Upper lobe of left lung (tissue), 6 donors: ENCODE measurements at regions not wholly inside any gene's neighbourhood (a gene's known extent, or its start where the extent isn't known, plus 50 kb on each side); places are given as distances from the start of the nearest gene placed in this dataset.

ENCODE experiments used
- ATAC-seq, 2 donors: fragments of 200-7000 bp; cut with Tn5 transposase; one replicate each; pipeline ENCODE4 v1.9.1; 2022; ENCODE audit warnings: mild to moderate bottlenecking in 2 of 2, moderate library complexity in 2 of 2; ENCODE audit not compliant: low FRiP score in 2 of 2
- DNase-seq, 2 donors: peaks; one replicate each; pipeline ENCODE4 v3.0.0-alpha.2; 2019 to 2020
- H3K27ac ChIP-seq, 4 donors: fragments of 200-600 bp; sonication (generic); one replicate each; pipeline ENCODE4 v1.5.1; 2016 to 2019
- H3K27me3 ChIP-seq, 4 donors: fragments of 200-600 bp; sonication (generic); one replicate each; pipeline ENCODE4 v1.5.1; 2017 to 2019
- H3K36me3 ChIP-seq, 4 donors: fragments of 200-600 bp; sonication (generic); one replicate each; pipeline ENCODE4 v1.5.1; 2016 to 2019
- H3K4me1 ChIP-seq, 4 donors: fragments of 200-600 bp; sonication (generic); one replicate each; pipeline ENCODE4 v1.5.1; 2018 to 2019
- H3K4me3 ChIP-seq, 4 donors: fragments of 200-600 bp; sonication (generic); one replicate each; pipeline ENCODE4 v1.5.1; 2017 to 2019; ENCODE audit warnings: mild to moderate bottlenecking in 2 of 4, moderate library complexity in 1 of 4
- H3K9me3 ChIP-seq, 4 donors: fragments of 200-600 bp; sonication (generic); one replicate each; pipeline ENCODE4 v1.5.1; 2018 to 2019
- EP300 ChIP-seq, 4 donors: sonication (generic); formaldehyde crosslinking; IDR thresholded peaks; one replicate each; pipeline ENCODE4 v1.5.1; 2017; ENCODE audit warnings: antibody characterized with exemption in 4 of 4, control low read depth in 2 of 4
- POLR2A ChIP-seq, 4 donors: fragments of 450-650 bp; IDR thresholded peaks; one replicate each; pipeline ENCODE4 v1.5.1; 2016 to 2017; ENCODE audit warnings: antibody characterized with exemption in 4 of 4, mild to moderate bottlenecking in 2 of 4
- POLR2AphosphoS5 ChIP-seq, 2 donors: sonication (generic); formaldehyde crosslinking; IDR thresholded peaks; one replicate each; pipeline ENCODE4 v1.5.1; 2017; ENCODE audit warnings: antibody characterized with exemption in 2 of 2
- WGBS, 2 donors: methylation state at CpG; one replicate each; pipeline ENCODE4 v1.1.5; 2017 to 2018; 5-methylcytosine and 5-hydroxymethylcytosine counted together
- TF ChIP-seq, protein P1 (sequence below), 6 experiments: fragments of 450-650 bp in 4 of 6; fragments of 200-600 bp in 2 of 6; sonication (generic) in 2 of 6; IDR thresholded peaks; one replicate each; pipeline ENCODE4 v1.5.1; 2016 to 2019; ENCODE audit warnings: antibody characterized with exemption in 6 of 6
- donor health status: DM: no; HTN: no; CAD: no; lungs with moderate emphysema.
- donor health status: DM: no; HTN: yes; CAD: no; lungs with severe emphysema.

DNA sequence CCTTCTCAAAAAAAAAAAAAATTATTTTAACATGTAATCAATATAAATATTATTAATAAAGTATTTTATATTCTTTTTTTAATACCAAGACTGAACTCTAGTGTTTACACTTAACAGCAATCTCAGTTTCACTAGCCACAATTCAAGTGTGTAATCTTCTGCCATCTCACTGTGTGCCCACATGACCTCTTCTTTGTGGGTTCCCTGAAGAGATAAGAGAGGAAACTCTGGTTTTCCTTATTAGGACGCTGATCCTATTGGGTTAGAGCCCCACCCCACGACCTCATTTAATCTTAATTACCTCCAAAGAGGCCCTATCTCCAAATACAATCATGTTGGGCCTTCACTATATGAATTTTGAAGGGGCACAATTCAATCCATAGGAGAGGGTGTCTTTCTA lies 177.6 kb downstream of the STK31 start:
- ATAC-seq, result no peak
- WGBS, 2 donors, result 24 to 47% methylated on average over 2 of the region's 2 CpGs
- H3K9me3 ChIP-seq, result no peaks in the 10 kb centered on the region
- H3K4me3 ChIP-seq, result no peak overlapping the region
- DNase-seq, result no peak
- H3K27me3 ChIP-seq, result no peaks in the 10 kb centered on the region
- H3K27ac ChIP-seq, result no peak overlapping the region
- TF ChIP-seq EP300 (IDR thresholded peaks at IDR 0.05) (no peak), POLR2AphosphoS5 (IDR thresholded peaks at IDR 0.05) (no peak), POLR2A (IDR thresholded peaks at IDR 0.05) (no peak)
- TF ChIP-seq, protein P1, sequence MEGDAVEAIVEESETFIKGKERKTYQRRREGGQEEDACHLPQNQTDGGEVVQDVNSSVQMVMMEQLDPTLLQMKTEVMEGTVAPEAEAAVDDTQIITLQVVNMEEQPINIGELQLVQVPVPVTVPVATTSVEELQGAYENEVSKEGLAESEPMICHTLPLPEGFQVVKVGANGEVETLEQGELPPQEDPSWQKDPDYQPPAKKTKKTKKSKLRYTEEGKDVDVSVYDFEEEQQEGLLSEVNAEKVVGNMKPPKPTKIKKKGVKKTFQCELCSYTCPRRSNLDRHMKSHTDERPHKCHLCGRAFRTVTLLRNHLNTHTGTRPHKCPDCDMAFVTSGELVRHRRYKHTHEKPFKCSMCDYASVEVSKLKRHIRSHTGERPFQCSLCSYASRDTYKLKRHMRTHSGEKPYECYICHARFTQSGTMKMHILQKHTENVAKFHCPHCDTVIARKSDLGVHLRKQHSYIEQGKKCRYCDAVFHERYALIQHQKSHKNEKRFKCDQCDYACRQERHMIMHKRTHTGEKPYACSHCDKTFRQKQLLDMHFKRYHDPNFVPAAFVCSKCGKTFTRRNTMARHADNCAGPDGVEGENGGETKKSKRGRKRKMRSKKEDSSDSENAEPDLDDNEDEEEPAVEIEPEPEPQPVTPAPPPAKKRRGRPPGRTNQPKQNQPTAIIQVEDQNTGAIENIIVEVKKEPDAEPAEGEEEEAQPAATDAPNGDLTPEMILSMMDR (IDR thresholded peaks at IDR 0.05), result no peak
- no peaks in the 10 kb centered on the region for H3K36me3 ChIP-seq
- H3K4me1 ChIP-seq, result no peaks in the 10 kb centered on the region

DNA sequence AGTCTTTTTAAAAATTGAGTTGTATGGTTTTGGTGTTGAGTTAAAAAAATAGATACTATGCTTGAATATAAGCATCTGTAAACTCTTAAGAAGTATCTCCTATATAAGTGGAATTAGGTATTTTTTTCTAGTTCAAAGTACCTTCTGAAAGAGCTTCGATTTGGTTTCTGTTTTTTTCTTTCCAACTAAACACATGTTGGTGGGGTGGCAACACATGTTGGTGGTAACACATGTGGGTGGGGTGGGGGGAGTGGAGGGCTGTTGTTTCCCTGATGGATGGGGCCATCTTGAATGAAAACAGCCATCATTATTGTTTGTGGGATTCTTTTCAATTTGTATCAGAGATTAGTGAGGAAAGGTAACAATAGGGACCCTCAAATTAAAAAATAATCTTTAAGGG lies 178.9 kb downstream of the STK31 start:
- WGBS, 2 donors, result 91 to 95% methylated on average over 1 of the region's 1 CpG
- H3K9me3 ChIP-seq, result no peaks in the 10 kb centered on the region
- H3K27ac ChIP-seq, result no peak overlapping the region
- ATAC-seq (no peak), DNase-seq (no peak)
- H3K4me1 ChIP-seq, result no peaks in the 10 kb centered on the region
- TF ChIP-seq, protein P1 (IDR thresholded peaks at IDR 0.05), result no peak
- TF ChIP-seq POLR2A (IDR thresholded peaks at IDR 0.05) (no peak), POLR2AphosphoS5 (IDR thresholded peaks at IDR 0.05) (no peak), EP300 (IDR thresholded peaks at IDR 0.05) (no peak)
- H3K36me3 ChIP-seq, result no peaks in the 10 kb centered on the region
- H3K4me3 ChIP-seq, result no peak overlapping the region
- H3K27me3 ChIP-seq, result no peaks in the 10 kb centered on the region

DNA sequence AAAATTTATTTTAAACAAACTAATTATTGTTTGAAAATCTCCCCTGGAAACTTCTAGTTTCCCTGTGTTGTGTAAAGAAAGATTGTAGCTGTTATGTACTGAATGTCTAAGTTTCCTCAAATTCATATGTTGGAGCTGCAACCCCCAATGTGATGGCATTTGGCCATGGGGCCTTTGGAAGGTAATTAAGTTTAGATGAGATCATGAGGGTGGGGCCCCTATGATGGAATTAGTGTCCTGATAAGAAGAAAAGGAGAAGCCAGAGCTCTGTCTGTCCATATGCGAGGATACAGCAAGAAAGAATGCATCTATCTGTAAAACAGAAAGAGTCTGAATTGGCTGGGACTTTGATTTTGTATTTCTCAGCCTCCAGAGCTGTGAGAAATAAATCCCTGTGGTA lies 179.5 kb downstream of the STK31 start:
- ATAC-seq (no peak), DNase-seq (no peak)
- WGBS, 2 donors, result 86 to 93% methylated on average over 1 of the region's 1 CpG
- H3K4me1 ChIP-seq, result no peaks in the 10 kb centered on the region
- no peak overlapping the region for H3K4me3 ChIP-seq
- H3K27me3 ChIP-seq, result no peaks in the 10 kb centered on the region
- no peak overlapping the region for H3K27ac ChIP-seq
- no peaks in the 10 kb centered on the region for H3K9me3 ChIP-seq
- no peak for TF ChIP-seq EP300 (IDR thresholded peaks at IDR 0.05)
- TF ChIP-seq POLR2AphosphoS5 (IDR thresholded peaks at IDR 0.05), result no peak
- TF ChIP-seq POLR2A (IDR thresholded peaks at IDR 0.05), result no peak
- TF ChIP-seq, protein P1 (IDR thresholded peaks at IDR 0.05), result no peak
- H3K36me3 ChIP-seq, result no peaks in the 10 kb centered on the region

DNA sequence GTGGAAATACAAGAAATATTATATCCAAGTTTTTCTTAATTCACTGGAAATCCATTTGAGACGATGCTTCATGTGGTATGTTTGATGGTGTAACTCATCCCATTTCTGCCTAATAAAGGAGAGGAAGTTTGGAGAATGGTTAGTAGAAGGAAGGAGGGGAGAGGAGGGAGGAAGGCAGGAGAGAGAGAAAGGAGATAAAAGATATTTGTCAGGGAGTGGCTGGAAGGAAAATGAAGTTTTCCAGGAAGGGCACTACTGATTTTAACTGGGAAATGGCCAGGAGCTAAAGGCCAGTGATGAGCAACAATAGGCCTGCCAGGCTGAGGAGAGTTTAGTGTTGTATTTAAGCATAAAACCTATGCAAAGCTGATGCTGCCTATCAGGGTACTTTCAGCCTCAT lies 182.0 kb downstream of the STK31 start:
- Histone ChIP-seq H3K27ac (no peak overlapping the region), H3K4me1 (no peaks in the 10 kb centered on the region), H3K36me3 (no peaks in the 10 kb centered on the region), H3K27me3 (no peaks in the 10 kb centered on the region), H3K4me3 (no peak overlapping the region), H3K9me3 (no peaks in the 10 kb centered on the region)
- ATAC-seq, result no peak
- TF ChIP-seq POLR2AphosphoS5 (IDR thresholded peaks at IDR 0.05), result no peak
- no peak for TF ChIP-seq EP300 (IDR thresholded peaks at IDR 0.05)
- no peak for TF ChIP-seq POLR2A (IDR thresholded peaks at IDR 0.05)
- TF ChIP-seq, protein P1 (IDR thresholded peaks at IDR 0.05), result no peak
- DNase-seq, result no peak
- WGBS, 2 donors, result 63 to 67% methylated on average over 1 of the region's 1 CpG

DNA sequence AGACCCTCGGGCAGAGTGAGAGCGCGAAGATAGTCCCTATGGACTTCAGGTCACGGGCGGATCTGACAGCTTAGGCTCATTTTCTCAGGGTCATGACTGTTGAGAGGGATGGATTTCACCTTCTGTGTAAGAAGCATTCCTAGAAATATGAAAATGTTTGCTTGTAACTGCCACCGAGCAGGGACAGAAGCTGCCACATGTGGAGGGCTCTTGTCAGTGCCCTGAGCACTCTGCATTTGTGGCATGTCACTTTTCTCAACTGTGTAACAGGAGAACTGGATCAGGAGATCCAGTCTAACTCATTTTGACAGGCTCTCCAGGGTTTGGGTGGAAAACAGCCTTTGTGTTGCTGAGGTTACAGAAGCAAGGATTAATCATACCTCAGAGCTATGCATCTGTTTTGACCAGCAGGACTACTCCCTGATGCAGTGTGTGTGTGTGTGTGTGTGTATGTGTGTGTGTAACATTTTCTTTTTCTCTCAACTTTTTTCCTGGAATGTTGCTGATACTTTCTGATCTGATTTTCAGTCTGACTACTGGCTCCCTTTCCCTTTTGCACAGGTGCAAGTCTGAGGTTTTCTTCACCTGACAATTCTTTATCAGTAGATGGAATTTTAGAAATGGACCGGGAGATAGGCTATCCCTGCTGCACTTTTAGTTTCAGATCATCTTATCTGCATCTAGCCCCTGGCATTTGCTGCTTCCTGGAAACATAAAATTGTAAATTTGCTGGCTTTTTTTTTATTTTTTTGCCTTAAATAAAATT lies 183.3 kb downstream of the STK31 start:
- Histone ChIP-seq H3K27ac (no peak overlapping the region), H3K4me3 (no peak overlapping the region), H3K36me3 (no peaks in the 10 kb centered on the region), H3K9me3 (no peaks in the 10 kb centered on the region), H3K27me3 (no peaks in the 10 kb centered on the region), H3K4me1 (no peaks in the 10 kb centered on the region)
- DNase-seq, result no peak
- TF ChIP-seq POLR2AphosphoS5 (IDR thresholded peaks at IDR 0.05), result no peak
- no peak for TF ChIP-seq EP300 (IDR thresholded peaks at IDR 0.05)
- no peak for TF ChIP-seq POLR2A (IDR thresholded peaks at IDR 0.05)
- TF ChIP-seq, protein P1 (IDR thresholded peaks at IDR 0.05), result no peak
- ATAC-seq, result peak; percentile 30 to 53
- WGBS, 2 donors, result 64 to 78% methylated on average over 7 of the region's 7 CpGs
